H1 (cell line): ENCODE measurements at regions not wholly inside any gene's neighbourhood (a gene's known extent, or its start where the extent isn't known, plus 50 kb on each side); places are given as distances from the start of the nearest gene placed in this dataset.
A peak's percentile ranks its signal among the peaks of the same experiment; 100 is the strongest.

Source experiments
- CTCF ChIA-PET: fragments of 300-600 bp; sonication (Branson Sonifier 250); formaldehyde crosslinking; loops from one replicate; lab custom pipeline; 2021; ENCODE audit not compliant: partially characterized antibody; lab: Charles Lee
- POLR2A ChIA-PET: fragments of 300-600 bp; sonication (Branson Sonifier 250); formaldehyde crosslinking; loops from one replicate; lab custom pipeline; 2021; ENCODE audit warnings: inconsistent platforms; ENCODE audit not compliant: partially characterized antibody; lab: Charles Lee
- DNase-seq, 2 experiments: peaks; one replicate each; pipeline versions ENCODE4 v3.0.0 to v3.0.0-alpha.2; 2010 to 2022; ENCODE audit warnings: low spot score in 2 of 2, low read depth in 1 of 2, mixed read lengths in 1 of 2
- FAIRE-seq: peaks from 2 replicates; lab custom pipeline; 2011; peaks lifted over from hg19 to GRCh38; lab: Jason Lieb, UNC
- H2AFZ ChIP-seq: 2 replicates; pipeline ENCODE4 v1.8.1; 2012; ENCODE audit warnings: low read length, inconsistent platforms
- H2AK5ac ChIP-seq: 2 replicates; pipeline ENCODE4 v1.6.1; 2013; ENCODE audit warnings: low read depth, low read length
- H2BK120ac ChIP-seq: replicated peaks from 2 replicates; pipeline ENCODE3; 2013; ENCODE audit warnings: low read depth, low read length, inconsistent platforms
- H2BK12ac ChIP-seq: 2 replicates; pipeline ENCODE4 v1.6.1; 2013; ENCODE audit warnings: low read depth, low read length
- H2BK15ac ChIP-seq: 2 replicates; pipeline ENCODE4 v1.6.1; 2013; ENCODE audit warnings: low read length
- H2BK20ac ChIP-seq: 2 replicates; pipeline ENCODE4 v1.6.1; 2013; ENCODE audit warnings: low read length
- H2BK5ac ChIP-seq: 2 replicates; pipeline ENCODE4 v1.6.1; 2013; ENCODE audit warnings: low read depth, low read length
- H3K14ac ChIP-seq: 2 replicates; pipeline ENCODE4 v1.6.1; 2013; ENCODE audit warnings: inconsistent platforms; ENCODE audit not compliant: insufficient read length
- H3K18ac ChIP-seq: 2 replicates; pipeline ENCODE4 v1.6.1; 2013; ENCODE audit warnings: low read length; ENCODE audit errors: extremely low read depth
- H3K23ac ChIP-seq: 2 replicates; pipeline ENCODE4 v1.6.1; 2013; ENCODE audit warnings: inconsistent platforms; ENCODE audit not compliant: insufficient read length
- H3K23me2 ChIP-seq: 2 replicates; pipeline ENCODE4 v1.6.1; 2013; ENCODE audit warnings: low read depth, low read length
- H3K27ac ChIP-seq: 2 replicates; pipeline ENCODE4 v1.6.1; 2011; ENCODE audit warnings: low read depth, low read length, inconsistent platforms
- H3K27me3 ChIP-seq, 4 experiments: replicated peaks in 1 of 4; 1 replicate in 1 of 4; 2 replicates in 3 of 4; pipeline versions ENCODE4 v1.6.1 to v1.8.1; 2011 to 2013; ENCODE audit warnings: low read length in 3 of 4, mild to moderate bottlenecking in 3 of 4, inconsistent platforms in 2 of 4, mixed read lengths in 2 of 4, moderate library complexity in 1 of 4; ENCODE audit not compliant: control insufficient read depth in 3 of 4, insufficient read depth in 3 of 4; ENCODE audit errors: extremely low read depth in 1 of 4
- H3K36me3 ChIP-seq, 4 experiments: 2 replicates each; pipeline versions ENCODE4 v1.6.1 to v1.8.1; 2011 to 2013; ENCODE audit warnings: mild to moderate bottlenecking in 4 of 4, low read length in 3 of 4, moderate library complexity in 2 of 4, control low read depth in 1 of 4, inconsistent platforms in 1 of 4; ENCODE audit not compliant: insufficient read depth in 4 of 4, control insufficient read depth in 2 of 4
- H3K4ac ChIP-seq: replicated peaks from 2 replicates; pipeline ENCODE3; 2013; ENCODE audit warnings: low read length, low read depth, mixed read lengths, inconsistent platforms; ENCODE audit not compliant: insufficient read length
- H3K4me1 ChIP-seq, 4 experiments: replicated peaks in 1 of 4; 1 replicate in 1 of 4; 2 replicates in 3 of 4; pipeline versions ENCODE4 v1.6.1 to v1.8.1; 2011 to 2013; ENCODE audit warnings: low read length in 3 of 4, inconsistent platforms in 2 of 4, mixed read lengths in 1 of 4; ENCODE audit not compliant: insufficient read depth in 4 of 4, control insufficient read depth in 3 of 4
- H3K4me2 ChIP-seq, 2 experiments: 2 replicates each; pipeline versions ENCODE4 v1.6.1 to v1.8.1; 2011 to 2013; ENCODE audit warnings: low read depth in 2 of 2, low read length in 2 of 2, control low read depth in 1 of 2, inconsistent platforms in 1 of 2, mild to moderate bottlenecking in 1 of 2; ENCODE audit not compliant: insufficient read depth in 1 of 2
- H3K4me3 ChIP-seq, 4 experiments: fragments of 200-600, 300-600 bp in 1 of 4; sonication (generic), shearing (Covaris generic), sonication (Bioruptor Twin) in 1 of 4; 2 replicates each; pipeline versions ENCODE4 v1.5.1 to v1.8.1; 2011 to 2016; ENCODE audit warnings: low read length in 4 of 4, low read depth in 3 of 4, control low read depth in 2 of 4, inconsistent platforms in 2 of 4, mild to moderate bottlenecking in 2 of 4, mixed read lengths in 1 of 4, moderate library complexity in 1 of 4; ENCODE audit not compliant: insufficient read depth in 2 of 4; ENCODE audit errors: extremely low read depth in 1 of 4
- H3K56ac ChIP-seq: replicated peaks from 2 replicates; pipeline ENCODE3; 2013; ENCODE audit warnings: low read depth, mild to moderate bottlenecking, mixed read lengths, low read length, inconsistent platforms; ENCODE audit not compliant: insufficient read length
- H3K79me1 ChIP-seq: 2 replicates; pipeline ENCODE4 v1.6.1; 2013; ENCODE audit warnings: low read depth, low read length, control low read depth
- H3K79me2 ChIP-seq, 2 experiments: 2 replicates each; pipeline versions ENCODE4 v1.6.1 to v1.8.1; 2012 to 2013; ENCODE audit warnings: low read length in 2 of 2, mild to moderate bottlenecking in 2 of 2, inconsistent platforms in 1 of 2; ENCODE audit not compliant: insufficient read depth in 2 of 2, control insufficient read depth in 1 of 2
- H3K9ac ChIP-seq, 4 experiments: replicated peaks in 1 of 4; 1 replicate in 1 of 4; 2 replicates in 3 of 4; pipeline versions ENCODE4 v1.6.1 to v1.8.1; 2011 to 2013; ENCODE audit warnings: low read depth in 3 of 4, low read length in 3 of 4, control low read depth in 2 of 4, mild to moderate bottlenecking in 2 of 4, moderate library complexity in 2 of 4, inconsistent platforms in 1 of 4; ENCODE audit errors: extremely low read depth in 1 of 4
- H3K9me3 ChIP-seq, 2 experiments: 2 replicates each; pipeline versions ENCODE4 v1.6.1 to v1.8.1; 2012 to 2013; ENCODE audit warnings: mild to moderate bottlenecking in 2 of 2, moderate library complexity in 2 of 2, control low read depth in 1 of 2, inconsistent platforms in 1 of 2, low read depth in 1 of 2, low read length in 1 of 2, mixed read lengths in 1 of 2; ENCODE audit not compliant: insufficient read depth in 2 of 2
- H4K20me1 ChIP-seq, 2 experiments: replicated peaks in 1 of 2; 2 replicates each; pipeline versions ENCODE3 to v1.8.1; 2011 to 2013; ENCODE audit warnings: inconsistent platforms in 2 of 2, low read length in 2 of 2, mild to moderate bottlenecking in 1 of 2; ENCODE audit not compliant: insufficient read depth in 2 of 2, control insufficient read depth in 1 of 2
- H4K5ac ChIP-seq: 2 replicates; pipeline ENCODE4 v1.6.1; 2013; ENCODE audit warnings: low read length, low read depth, mixed read lengths, inconsistent platforms; ENCODE audit not compliant: insufficient read length
- H4K8ac ChIP-seq: 2 replicates; pipeline ENCODE4 v1.8.0; 2013; ENCODE audit warnings: mild to moderate bottlenecking, moderate library complexity, low read length, inconsistent platforms; ENCODE audit not compliant: insufficient read depth; ENCODE audit errors: extremely low read depth
- H4K91ac ChIP-seq: replicated peaks from 2 replicates; pipeline ENCODE3; 2013; ENCODE audit warnings: low read length, mixed read lengths, inconsistent platforms; ENCODE audit not compliant: insufficient read length
- TEAD4 ChIP-seq: IDR thresholded peaks from 2 replicates; pipeline ENCODE4 v1.6.1; 2012; ENCODE audit warnings: low read depth, low read length, inconsistent platforms, mixed read lengths
- WGBS, 2 experiments: shearing (Covaris generic) in 1 of 2; methylation state at CpG; one replicate each; pipeline versions ENCODE4 v1.1.6 to v1.1.7; 2013 to 2015; ENCODE audit warnings: low lambda C conversion rate in 2 of 2, mixed read lengths in 2 of 2, inconsistent platforms in 1 of 2, low coverage in 1 of 2, missing lambda C conversion rate in 1 of 2; ENCODE audit not compliant: insufficient replicate concordance in 2 of 2, insufficient coverage in 1 of 2, insufficient read length in 1 of 2; ENCODE audit errors: extremely low coverage in 1 of 2, missing lambda C conversion rate in 1 of 2; 5-methylcytosine and 5-hydroxymethylcytosine counted together

DNA sequence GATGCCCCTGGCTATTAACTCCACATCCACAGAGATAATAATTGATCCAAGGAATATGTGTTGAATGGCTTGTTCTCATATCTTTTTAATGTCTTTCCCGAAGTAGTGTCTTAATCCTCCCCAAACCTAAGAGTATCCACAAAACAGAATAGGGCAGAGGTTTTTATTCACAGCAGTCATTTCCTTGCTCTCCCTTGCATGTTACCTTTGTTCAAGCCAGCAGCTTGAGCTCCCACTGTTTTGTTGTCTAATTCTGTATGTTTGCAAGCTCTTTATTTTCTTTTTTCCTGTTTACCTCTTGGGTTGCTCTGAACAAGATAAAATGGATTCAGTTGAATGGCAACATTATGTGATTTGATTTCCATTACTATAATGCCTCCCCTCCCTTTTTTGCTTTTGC, 308.6 kb upstream of the ZP4 start:
- H4K8ac ChIP-seq: no peak overlapping the region
- no peak overlapping the region for H3K4me2 ChIP-seq
- H3K4me1 ChIP-seq: 0 out of 7 replicates have a peak, but pooled peaks cover 0 to 3% (median 2%) of the 10 kb centered on the region in 4 experiments
- no peak overlapping the region for H3K56ac ChIP-seq
- H3K23ac ChIP-seq: no peak overlapping the region
- no peak overlapping the region for H2BK15ac ChIP-seq
- H2BK20ac ChIP-seq: no peak overlapping the region
- ChIA-PET POLR2A (no interaction called here), CTCF (interaction anchor here (1.7 kb wide), 1 partner anchor 12 kb away, joined by 6 read pairs; no protein-coding TSS in a partner anchor)
- no peak overlapping the region for H3K9ac ChIP-seq
- H2AK5ac ChIP-seq: no peak overlapping the region
- H3K9me3 ChIP-seq: no peaks in the 10 kb centered on the region; a peak in 1 of 4 replicates
- DNase-seq (no peak), FAIRE-seq (peak; percentile 57)
- H3K36me3 ChIP-seq: no peaks in the 10 kb centered on the region
- H4K91ac ChIP-seq: no peak overlapping the region
- no peak overlapping the region for H3K27ac ChIP-seq
- H2BK5ac ChIP-seq: no peak overlapping the region
- H4K5ac ChIP-seq: no peak overlapping the region
- no peak overlapping the region for H2AFZ ChIP-seq
- no peak overlapping the region for H2BK120ac ChIP-seq
- no peaks in the 10 kb centered on the region for H3K23me2 ChIP-seq
- no peak overlapping the region for H3K14ac ChIP-seq
- H3K27me3 ChIP-seq: no peaks in the 10 kb centered on the region
- no peak overlapping the region for H3K18ac ChIP-seq
- no peak overlapping the region for H3K4me3 ChIP-seq
- no peaks in the 10 kb centered on the region for H3K79me2 ChIP-seq
- no peaks in the 10 kb centered on the region for H3K79me1 ChIP-seq
- H2BK12ac ChIP-seq: no peak overlapping the region
- no peaks in the 10 kb centered on the region for H4K20me1 ChIP-seq
- WGBS, 2 experiments: 67% methylated on average over 1 of the region's 1 CpG; no CpG with 5 or more reads in 1 of the 2 experiments
- H3K4ac ChIP-seq: no peak overlapping the region
- no peak for TF ChIP-seq TEAD4
